Brain microvascular endothelial cell (primary cell): ENCODE measurements at regions not wholly inside any gene's neighbourhood (a gene's known extent, or its start where the extent isn't known, plus 50 kb on each side); places are given as distances from the start of the nearest gene placed in this dataset.

Source experiments
- DNase-seq: peaks from one replicate; pipeline ENCODE4 v3.0.0-alpha.2; 2020
- H3K27ac ChIP-seq: fragments of 250-450 bp; sonication (Bioruptor Pico); 2 replicates; pipeline ENCODE4 v1.5.1; 2020; ENCODE audit warnings: mild to moderate bottlenecking, moderate library complexity
- H3K27me3 ChIP-seq: fragments of 250-450 bp; sonication (Bioruptor Pico); replicated peaks from 2 replicates; pipeline ENCODE4 v1.5.1; 2020; ENCODE audit warnings: mild to moderate bottlenecking
- H3K36me3 ChIP-seq: fragments of 250-450 bp; sonication (Bioruptor Pico); replicated peaks from 2 replicates; pipeline ENCODE4 v1.5.1; 2020; ENCODE audit warnings: mild to moderate bottlenecking
- H3K4me3 ChIP-seq: 2 replicates; pipeline ENCODE4 v1.5.1; 2011; ENCODE audit warnings: low read depth, mild to moderate bottlenecking, control low read depth, low read length, moderate library complexity
- CTCF ChIP-seq: IDR thresholded peaks from 2 replicates; pipeline ENCODE4 v1.5.1; 2011; ENCODE audit warnings: low read depth, mild to moderate bottlenecking, moderate library complexity, low read length, control low read depth, inconsistent platforms; ENCODE audit errors: missing control alignments
- in situ Hi-C: cut with HindIII; loops from 2 replicates; pipeline ENCODE4 v1.10.0; 2017; ENCODE audit warnings: low sequenced_read_pairs, low pct_ligation_motif_present

DNA sequence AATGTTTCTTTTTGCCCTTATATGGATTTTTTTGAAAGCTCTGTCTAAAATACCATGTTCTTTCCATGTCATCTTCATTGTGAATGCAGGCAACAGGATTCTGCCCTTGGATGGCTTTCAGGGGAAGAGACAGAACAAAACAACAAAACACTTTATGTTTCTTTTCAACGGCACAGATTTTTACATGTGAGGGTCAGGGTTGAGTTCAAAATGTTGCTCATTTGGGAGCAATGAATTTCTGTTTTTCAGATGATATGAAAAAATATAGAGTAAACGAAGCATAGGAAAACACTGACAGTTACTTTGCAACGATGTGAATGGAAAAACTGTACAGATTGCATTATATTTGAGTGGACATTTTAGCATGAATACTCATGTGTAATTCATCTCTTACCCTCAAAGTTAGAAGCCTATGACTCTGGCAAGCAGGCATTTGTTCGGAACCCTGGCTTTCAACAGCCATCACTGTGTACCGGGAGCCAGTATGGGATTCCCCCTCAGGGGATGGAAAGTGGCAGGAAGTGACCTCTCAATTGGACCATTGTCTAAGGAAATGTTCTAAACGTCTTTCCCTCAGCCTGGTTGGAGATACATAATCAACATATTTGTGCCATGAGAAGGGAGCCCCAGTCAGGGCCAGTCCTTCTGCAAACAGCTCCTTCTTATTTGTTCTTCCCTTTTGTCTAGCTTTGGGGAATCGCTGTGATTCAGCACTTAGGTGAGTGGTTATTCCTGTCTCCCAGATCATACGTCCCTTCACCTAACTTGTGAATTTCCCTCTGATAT lies 153.9 kb upstream of the MEF2C start:
- in situ Hi-C loops, result no loop called here
- peak; percentile 62 for DNase-seq
- no peak overlapping the region for H3K4me3 ChIP-seq
- no peaks in the 10 kb centered on the region for H3K27me3 ChIP-seq
- TF ChIP-seq CTCF, result no peak
- no peak overlapping the region for H3K27ac ChIP-seq
- H3K36me3 ChIP-seq, result no peaks in the 10 kb centered on the region

GRCh38 chr5:89036166-89036565 lies 153.2 kb upstream of the MEF2C start:
- H3K27ac ChIP-seq, result no peak overlapping the region
- TF ChIP-seq CTCF, result no peak

DNA sequence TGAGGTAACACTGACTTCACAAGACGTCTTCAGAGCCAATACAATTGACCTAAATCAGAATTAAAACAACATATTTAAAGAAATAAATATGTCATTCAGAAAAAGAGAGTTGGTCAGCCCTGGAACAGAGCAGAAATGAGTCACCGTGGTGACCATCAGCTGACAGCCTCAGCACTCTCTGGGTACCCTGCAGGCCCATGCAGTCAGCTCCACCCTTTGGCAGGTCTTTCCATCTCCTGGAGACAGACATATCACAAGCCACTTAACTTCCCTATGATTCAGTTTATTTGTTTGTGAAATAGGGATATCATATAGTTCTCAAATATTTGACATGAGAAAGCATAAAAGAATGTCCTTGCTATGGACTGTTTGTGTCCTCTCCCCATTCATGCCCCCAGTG lies 151.6 kb upstream of the MEF2C start:
- no peaks in the 10 kb centered on the region for H3K27me3 ChIP-seq
- no peak overlapping the region for H3K4me3 ChIP-seq
- no peaks in the 10 kb centered on the region for H3K36me3 ChIP-seq
- H3K27ac ChIP-seq, result no peak overlapping the region
- DNase-seq, result peak; percentile 39
- TF ChIP-seq CTCF, result no peak
- in situ Hi-C loops, result no loop called here

More at GRCh38 chr5:89036166-89036565, 153.2 kb upstream of the MEF2C start:
- Histone ChIP-seq H3K27me3 (no peaks in the 10 kb centered on the region), H3K4me3 (no peak overlapping the region), H3K36me3 (no peaks in the 10 kb centered on the region)
- no peak for DNase-seq
- in situ Hi-C loops, result no loop called here

DNA sequence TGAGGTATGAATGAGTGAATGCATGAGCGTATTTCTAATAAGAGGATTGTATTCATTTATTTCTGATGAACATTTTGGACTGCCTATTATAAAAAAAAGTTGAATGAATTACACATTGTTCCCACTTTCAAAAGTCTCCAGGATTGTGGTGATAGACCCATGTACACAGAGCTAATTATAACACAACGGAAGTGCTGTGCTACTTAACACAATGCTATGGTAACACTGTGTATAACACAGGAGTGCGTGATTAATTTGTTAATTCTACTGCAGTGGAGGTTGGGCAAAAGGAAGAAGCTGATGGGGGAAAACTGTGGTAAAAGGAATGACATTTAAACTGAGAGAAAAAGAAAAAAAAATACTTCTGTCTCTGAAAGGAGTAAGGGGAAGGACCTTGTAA lies 147.8 kb upstream of the MEF2C start:
- no peak overlapping the region for H3K4me3 ChIP-seq
- no peak overlapping the region for H3K27ac ChIP-seq
- no peaks in the 10 kb centered on the region for H3K27me3 ChIP-seq
- no peak for DNase-seq
- in situ Hi-C loops, result no loop called here
- no peak for TF ChIP-seq CTCF
- no peaks in the 10 kb centered on the region for H3K36me3 ChIP-seq

GRCh38 chr5:89028595-89029285 lies 145.8 kb upstream of the MEF2C start:
- TF ChIP-seq CTCF, result no peak
- H3K36me3 ChIP-seq, result no peaks in the 10 kb centered on the region
- DNase-seq, result no peak
- no peak overlapping the region for H3K27ac ChIP-seq
- no peak overlapping the region for H3K4me3 ChIP-seq
- no peaks in the 10 kb centered on the region for H3K27me3 ChIP-seq
- in situ Hi-C loops, result no loop called here
